ENCODE measurements at regions not wholly inside any gene's neighbourhood (a gene's known extent, or its start where the extent isn't known, plus 50 kb on each side); places are given as distances from the start of the nearest gene placed in this dataset.

DNA sequence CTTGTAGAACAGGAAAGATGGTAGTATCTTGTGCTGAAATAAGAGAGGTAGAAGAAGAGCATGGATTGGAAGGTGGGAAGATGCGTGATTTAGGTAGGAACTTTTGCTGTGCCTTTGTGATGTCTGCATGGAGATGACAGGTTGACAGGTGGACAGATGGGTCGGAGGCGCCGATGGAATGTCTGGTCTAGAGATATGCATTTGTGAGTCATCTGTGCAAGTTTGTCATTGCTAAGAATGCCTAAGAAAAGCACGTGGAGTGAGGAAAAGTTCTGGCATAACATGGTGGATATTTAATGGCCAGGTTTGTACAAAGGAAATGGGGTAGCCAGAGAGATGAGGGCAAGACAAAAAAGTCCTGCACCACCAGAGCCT is 76.0 kb upstream of the ARMC3 start:
- ChIA-PET CTCF (no interaction called here), POLR2A (no interaction called here)

DNA sequence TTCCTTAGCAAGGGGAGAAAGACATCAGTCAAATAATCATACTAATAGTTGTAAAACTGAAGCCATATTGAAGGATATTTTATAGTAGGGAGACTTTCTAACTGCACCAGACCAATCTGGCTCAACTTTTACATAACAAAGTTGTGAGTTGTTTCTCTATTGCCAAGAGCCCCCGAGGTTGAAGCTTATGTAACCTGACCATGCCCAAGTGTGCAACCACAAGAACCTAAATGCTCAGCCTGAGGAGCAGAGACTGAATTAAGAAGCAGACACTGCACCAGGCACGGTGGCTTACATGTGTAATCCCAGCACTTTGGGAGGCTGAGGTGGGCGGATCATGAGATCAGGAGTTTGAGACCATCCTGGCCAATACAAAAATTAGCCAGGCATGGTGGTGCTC is 77.3 kb upstream of the ARMC3 start:
- TF ChIP-seq CTCF (IDR thresholded peaks at IDR 0.05; ENCODE audit: control extremely low read depth, extremely low read depth, low read depth, missing control alignments), result no peak
- POLR2A ChIA-PET, result no interaction called here
- no peak for DNase-seq (ENCODE audit: extremely low spot score)
- CTCF ChIA-PET, result no interaction called here

More for the DNA sequence above, 76.0 kb upstream of the ARMC3 start:
- DNase-seq (ENCODE audit: extremely low spot score), result no peak
- no peak for TF ChIP-seq CTCF (IDR thresholded peaks at IDR 0.05; ENCODE audit: control extremely low read depth, extremely low read depth, low read depth, missing control alignments)

DNA sequence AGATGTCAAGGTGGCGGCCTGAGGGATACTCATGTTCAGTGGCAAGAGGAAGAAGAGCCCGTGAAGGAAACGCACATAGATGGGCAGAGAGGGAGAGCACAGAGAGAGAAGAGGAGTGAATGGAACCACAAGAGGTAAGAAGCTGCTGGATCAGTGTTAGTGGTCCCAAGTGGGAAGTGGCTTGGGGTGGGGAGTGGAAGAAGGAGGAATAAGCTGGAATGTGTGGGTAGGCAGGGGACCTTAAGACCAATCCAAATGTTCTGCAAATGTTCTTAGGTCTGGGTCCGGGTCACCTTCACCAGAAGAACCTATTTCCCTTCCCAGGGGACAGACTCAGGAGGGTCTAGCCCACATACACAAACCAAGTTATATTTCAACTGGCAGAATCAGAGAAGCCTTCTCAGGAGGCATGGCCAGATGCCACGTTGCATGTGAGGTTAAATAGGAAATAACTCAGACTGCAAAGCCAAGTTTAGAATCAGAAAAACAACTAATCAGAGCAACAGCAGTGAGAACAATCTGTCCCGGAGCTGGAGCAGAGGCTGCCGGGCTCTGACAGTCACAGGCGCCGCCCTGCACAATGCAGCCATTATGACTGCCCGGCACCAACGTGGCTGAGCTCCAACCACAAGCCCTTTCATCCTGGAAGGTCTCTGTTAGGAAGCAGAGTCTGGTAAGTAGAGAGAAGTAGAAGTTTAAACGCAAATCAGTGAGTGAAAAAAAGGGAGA is 78.6 kb upstream of the ARMC3 start:
- CTCF ChIA-PET, result no interaction called here
- TF ChIP-seq CTCF (IDR thresholded peaks at IDR 0.05; ENCODE audit: control extremely low read depth, extremely low read depth, low read depth, missing control alignments), result no peak
- POLR2A ChIA-PET, result no interaction called here
- no peak for DNase-seq (ENCODE audit: extremely low spot score)

DNA sequence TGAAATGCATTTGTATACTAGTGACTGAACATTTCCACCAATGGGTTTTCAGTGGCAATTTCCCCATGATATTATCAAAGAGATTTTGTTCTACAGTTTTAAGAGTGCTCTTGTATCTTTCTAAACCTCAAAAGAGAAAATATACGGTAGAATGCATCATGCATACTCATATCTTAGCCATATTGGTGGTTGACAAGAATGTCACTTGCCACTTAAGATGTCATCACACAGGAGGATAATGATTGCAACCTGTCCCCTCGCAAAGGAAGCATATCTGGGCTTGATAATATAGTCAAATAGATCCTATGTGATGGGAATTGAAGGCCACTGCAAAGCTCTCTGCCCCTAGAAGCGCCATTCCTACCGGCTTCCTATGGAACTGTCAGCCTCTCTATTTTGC is 79.3 kb upstream of the ARMC3 start:
- TF ChIP-seq CTCF (IDR thresholded peaks at IDR 0.05; ENCODE audit: control extremely low read depth, extremely low read depth, low read depth, missing control alignments), result no peak
- CTCF ChIA-PET, result no interaction called here
- POLR2A ChIA-PET, result no interaction called here
- no peak for DNase-seq (ENCODE audit: extremely low spot score)

DNA sequence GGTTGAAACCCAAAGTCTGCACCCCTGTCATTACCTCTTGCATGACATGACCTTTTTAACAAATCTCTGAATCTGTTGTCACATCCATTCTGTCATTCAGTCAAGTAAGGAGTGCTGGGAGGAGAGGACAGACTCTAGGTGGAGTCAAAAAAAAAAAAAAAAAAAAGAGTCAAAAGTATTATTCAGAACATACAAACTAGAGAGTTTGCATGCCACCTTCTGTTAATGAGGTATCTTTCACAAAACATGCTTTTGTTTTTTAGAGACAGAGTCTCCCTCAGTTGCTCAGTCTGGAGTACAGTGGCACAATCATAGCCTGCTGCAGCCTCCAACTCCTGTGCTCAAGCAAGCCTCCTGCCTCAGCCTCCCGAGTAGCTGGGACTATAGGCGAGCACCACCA is 81.6 kb upstream of the ARMC3 start:
- DNase-seq (ENCODE audit: extremely low spot score), result no peak
- POLR2A ChIA-PET, result no interaction called here
- CTCF ChIA-PET, result no interaction called here
- TF ChIP-seq CTCF (IDR thresholded peaks at IDR 0.05; ENCODE audit: control extremely low read depth, extremely low read depth, low read depth, missing control alignments), result no peak

GRCh38 chr10:22839639-22840038 is 88.2 kb upstream of the ARMC3 start:
- no peak for DNase-seq (ENCODE audit: extremely low spot score)

More at GRCh38 chr10:22839639-22840038, 88.2 kb upstream of the ARMC3 start:
- CTCF ChIA-PET, result no interaction called here
- TF ChIP-seq CTCF (IDR thresholded peaks at IDR 0.05; ENCODE audit: control extremely low read depth, extremely low read depth, low read depth, missing control alignments), result no peak
- POLR2A ChIA-PET, result no interaction called here
